Stimulated activated naive CD8-positive, alpha-beta T cell treated with anti-CD3 and anti-CD28 coated beads, Interleukin-15, amount 100 ng/mL, for 72 hours (primary cell): ENCODE measurements at regions not wholly inside any gene's neighbourhood (a gene's known extent, or its start where the extent isn't known, plus 50 kb on each side); places are given as distances from the start of the nearest gene placed in this dataset.
"Not testable (repeated sequence)": the region's sequence is repeated elsewhere in the genome, so short reads cannot be mapped to it uniquely, and the experiment has no call there.

Experiments
- ATAC-seq: fragments of 150-1000 bp; cut with Tn5 transposase; 2 replicates; pipeline ENCODE4 v1.10.0; 2021; ENCODE audit warnings: mild to moderate bottlenecking, moderate library complexity
- DNase-seq, 2 donors: peaks; one replicate each; pipeline ENCODE4 v3.0.0; 2021 to 2022
- H3K27ac Mint-ChIP-seq, 2 donors: one replicate each; pipeline ENCODE4 v1.8.0; 2022; ENCODE audit warnings: mild to moderate bottlenecking in 2 of 2, mixed read lengths in 2 of 2, moderate library complexity in 2 of 2
- H3K27me3 Mint-ChIP-seq: one replicate; pipeline ENCODE4 v1.8.0; 2022; ENCODE audit warnings: mixed read lengths
- H3K4me1 Mint-ChIP-seq: one replicate; pipeline ENCODE4 v1.8.0; 2022; ENCODE audit warnings: mild to moderate bottlenecking, mixed read lengths
- H3K4me3 Mint-ChIP-seq, 2 donors: one replicate each; pipeline ENCODE4 v1.8.0; 2022; ENCODE audit warnings: mild to moderate bottlenecking in 2 of 2, mixed read lengths in 2 of 2, moderate library complexity in 1 of 2
- H3K9me3 Mint-ChIP-seq, 2 donors: one replicate each; pipeline ENCODE4 v1.8.0; 2022; ENCODE audit warnings: mixed read lengths in 2 of 2

DNA sequence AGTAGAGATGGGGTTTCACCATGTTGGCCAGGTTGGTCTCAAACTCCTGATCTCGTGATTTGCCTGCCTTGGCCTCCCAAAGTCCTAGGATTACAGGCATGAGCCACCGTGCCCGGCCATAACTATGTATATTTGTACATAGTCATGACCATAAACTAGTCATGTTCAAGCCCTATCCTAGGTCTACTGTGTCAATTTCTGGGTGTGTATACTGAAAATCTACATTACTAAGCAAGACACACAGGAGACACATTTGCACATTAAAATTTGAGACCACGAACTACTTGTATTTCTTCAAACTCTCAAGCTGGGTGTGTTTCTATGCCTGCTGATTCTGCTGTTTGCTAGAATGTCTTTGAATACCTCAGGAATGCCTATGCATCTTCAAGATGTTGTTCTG lies 451.3 kb upstream of the MCTP2 start:
- H3K9me3 Mint-ChIP-seq = peaks cover 0 to 9% of the 10 kb centered on the region in 2 donors
- no peaks in the 10 kb centered on the region for H3K4me1 Mint-ChIP-seq
- H3K27ac Mint-ChIP-seq = no peak overlapping the region
- H3K27me3 Mint-ChIP-seq = no peaks in the 10 kb centered on the region
- DNase-seq = no peak
- H3K4me3 Mint-ChIP-seq = no peak overlapping the region
- no peak for ATAC-seq

DNA sequence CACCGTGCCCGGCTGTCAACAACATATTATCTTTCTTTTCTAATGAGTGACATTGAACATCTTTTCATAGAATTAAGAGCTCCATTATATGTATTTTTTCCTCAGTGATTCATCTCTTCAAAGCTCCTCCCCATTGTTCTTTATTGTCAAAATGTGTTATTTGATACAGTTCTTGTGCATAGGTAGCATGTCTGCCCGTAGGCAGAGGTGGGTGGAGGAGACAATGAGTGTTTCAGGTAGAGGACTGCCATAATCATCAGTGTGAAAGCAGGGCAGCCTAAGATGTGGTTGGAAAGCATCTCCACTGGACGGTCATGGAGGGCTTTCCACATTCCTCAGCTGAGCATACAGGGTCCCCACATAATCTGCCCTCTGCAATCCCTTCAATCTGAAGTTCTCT lies 452.0 kb upstream of the MCTP2 start:
- Mint-ChIP-seq H3K4me1 (no peaks in the 10 kb centered on the region), H3K9me3 (peaks cover 0 to 9% of the 10 kb centered on the region in 2 donors), H3K27ac (no peak overlapping the region), H3K4me3 (no peak overlapping the region), H3K27me3 (no peaks in the 10 kb centered on the region)
- ATAC-seq (no peak), DNase-seq (no peak)

DNA sequence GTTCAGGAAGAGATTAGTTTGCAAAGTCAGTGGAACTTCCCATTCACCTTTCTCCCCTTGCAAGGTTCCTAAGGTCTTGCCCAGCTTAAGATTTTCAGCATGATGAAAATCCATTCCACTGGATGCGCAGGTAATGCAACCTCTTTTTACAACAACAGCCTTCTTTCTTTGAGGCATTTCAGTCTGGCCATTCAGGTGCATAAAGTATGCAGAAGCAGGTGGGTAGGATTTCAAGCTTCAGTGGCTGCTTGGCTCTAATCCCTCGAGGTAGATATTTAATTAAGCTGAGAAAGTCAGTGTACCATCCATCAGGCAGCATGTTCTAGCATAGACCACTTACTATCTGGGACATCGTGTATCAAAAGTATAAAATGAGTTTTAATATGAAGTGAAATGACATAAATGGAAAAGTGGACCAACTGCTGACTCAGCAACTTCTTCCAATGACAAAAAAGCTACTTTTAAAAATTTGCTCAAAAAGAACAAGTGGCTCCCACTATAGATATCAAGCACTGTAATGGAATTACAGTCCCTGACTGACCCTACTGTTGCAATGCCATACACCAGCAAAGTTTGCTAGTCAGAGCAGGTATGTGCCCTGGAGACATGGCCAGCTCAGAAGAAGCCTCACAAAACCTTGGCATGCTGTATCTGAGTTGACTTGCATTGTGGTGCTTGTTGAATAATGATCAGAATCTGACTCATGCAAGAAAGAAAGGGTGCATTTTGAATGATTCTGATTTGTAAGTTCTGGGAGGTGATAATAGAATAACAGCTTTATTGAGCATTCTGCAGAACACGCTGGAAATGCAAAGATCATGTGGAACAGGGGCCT lies 459.9 kb upstream of the MCTP2 start:
- H3K27me3 Mint-ChIP-seq = peaks cover 7% of the 10 kb centered on the region
- ATAC-seq (no peak), DNase-seq (no peak)
- peaks cover 0 to 28% of the 10 kb centered on the region in 2 donors for H3K9me3 Mint-ChIP-seq
- no peaks in the 10 kb centered on the region for H3K4me1 Mint-ChIP-seq
- H3K27ac Mint-ChIP-seq = no peak overlapping the region
- H3K4me3 Mint-ChIP-seq = no peak overlapping the region

DNA sequence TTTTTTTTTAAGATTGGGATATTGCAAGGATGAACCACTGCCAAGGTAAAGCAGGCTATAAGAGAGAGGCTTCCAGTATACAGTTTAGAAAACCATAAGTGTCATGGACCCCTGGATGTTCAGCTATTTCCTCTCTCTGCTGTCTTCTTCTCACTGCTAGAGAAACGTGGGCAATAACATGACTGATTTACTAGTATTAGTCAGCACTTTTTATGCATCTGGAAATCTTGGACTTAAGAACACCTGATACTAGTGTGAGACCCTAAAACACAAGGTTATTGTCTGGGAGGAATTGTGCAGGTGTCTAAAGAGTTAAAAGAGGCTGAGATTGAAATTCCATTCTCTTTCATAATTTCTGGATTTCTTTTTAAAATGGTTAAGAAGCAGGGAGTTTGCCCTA lies 460.6 kb upstream of the MCTP2 start:
- ATAC-seq (no peak), DNase-seq (no peak)
- Mint-ChIP-seq H3K4me1 (no peaks in the 10 kb centered on the region), H3K27ac (no peak overlapping the region), H3K4me3 (no peak overlapping the region), H3K27me3 (peaks cover 7% of the 10 kb centered on the region), H3K9me3 (peaks cover 0 to 23% of the 10 kb centered on the region in 2 donors)

DNA sequence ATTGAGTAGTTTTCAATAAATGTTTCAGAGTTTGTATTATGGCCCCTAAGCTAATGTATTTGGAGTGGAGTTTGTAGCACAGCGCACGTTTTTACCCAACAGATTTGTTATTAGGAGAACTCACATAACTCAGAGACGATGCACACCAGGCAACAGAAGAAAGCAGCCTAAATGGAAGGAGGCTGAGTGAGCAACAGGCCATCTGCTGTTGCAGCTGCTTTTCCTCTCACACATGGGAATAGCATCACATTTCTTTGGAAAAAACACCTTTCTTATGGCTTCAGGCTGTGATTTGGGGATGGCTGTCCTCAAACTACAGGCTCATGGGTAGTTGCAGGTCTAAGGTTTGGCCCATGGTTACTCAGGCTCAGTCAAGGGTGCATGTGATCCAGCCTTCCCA lies 469.3 kb upstream of the MCTP2 start:
- no peaks in the 10 kb centered on the region for H3K27me3 Mint-ChIP-seq
- peaks cover 0 to 5% of the 10 kb centered on the region in 2 donors for H3K9me3 Mint-ChIP-seq
- no peak for DNase-seq
- H3K27ac Mint-ChIP-seq = no peak overlapping the region
- no peaks in the 10 kb centered on the region for H3K4me1 Mint-ChIP-seq
- no peak overlapping the region for H3K4me3 Mint-ChIP-seq
- no peak for ATAC-seq

DNA sequence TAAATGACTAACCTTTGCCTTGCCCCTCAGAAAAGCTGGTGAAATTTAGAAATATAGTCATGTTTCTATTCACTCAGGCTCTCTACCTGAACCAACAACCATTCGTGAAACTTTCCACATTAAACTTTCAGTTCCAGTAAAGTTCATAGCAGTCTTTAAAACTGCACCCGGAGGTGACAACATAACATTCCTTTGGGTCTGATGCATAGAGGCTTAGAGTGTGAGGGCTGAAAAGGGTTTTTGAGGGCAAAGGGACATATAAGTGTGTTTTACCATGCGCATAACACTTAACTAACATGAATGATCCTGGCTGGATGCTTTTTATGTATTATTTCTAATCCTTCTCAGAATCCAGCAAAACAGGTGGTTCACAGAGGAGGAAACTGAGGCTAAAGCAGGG lies 471.7 kb upstream of the MCTP2 start:
- Mint-ChIP-seq H3K27me3 (no peaks in the 10 kb centered on the region), H3K4me1 (no peaks in the 10 kb centered on the region), H3K9me3 (no peaks in the 10 kb centered on the region), H3K27ac (no peak overlapping the region), H3K4me3 (no peak overlapping the region)
- ATAC-seq (no peak), DNase-seq (no peak)

DNA sequence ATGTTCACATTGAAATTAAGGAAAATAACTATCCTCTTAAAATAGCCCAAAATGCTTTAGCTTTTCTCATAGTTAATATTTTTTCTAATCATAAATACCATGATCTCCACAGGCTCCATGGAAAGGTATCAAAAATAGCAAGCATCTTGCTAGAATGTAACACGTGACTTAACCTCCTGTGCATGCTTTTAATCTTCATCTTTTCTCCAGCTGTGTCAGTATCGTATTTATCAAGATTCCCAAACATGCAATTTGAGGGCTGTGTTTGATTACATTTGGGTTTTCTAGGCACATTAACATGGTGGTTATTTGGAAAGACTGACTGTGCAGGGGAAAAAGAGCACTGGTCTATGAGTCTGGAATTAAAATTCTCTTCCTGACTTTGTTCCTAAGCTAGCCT lies 472.5 kb upstream of the MCTP2 start:
- H3K4me1 Mint-ChIP-seq = no peaks in the 10 kb centered on the region
- H3K27me3 Mint-ChIP-seq = no peaks in the 10 kb centered on the region
- DNase-seq = no peak
- H3K27ac Mint-ChIP-seq = no peak overlapping the region
- H3K9me3 Mint-ChIP-seq = no peaks in the 10 kb centered on the region
- no peak for ATAC-seq
- H3K4me3 Mint-ChIP-seq = no peak overlapping the region

DNA sequence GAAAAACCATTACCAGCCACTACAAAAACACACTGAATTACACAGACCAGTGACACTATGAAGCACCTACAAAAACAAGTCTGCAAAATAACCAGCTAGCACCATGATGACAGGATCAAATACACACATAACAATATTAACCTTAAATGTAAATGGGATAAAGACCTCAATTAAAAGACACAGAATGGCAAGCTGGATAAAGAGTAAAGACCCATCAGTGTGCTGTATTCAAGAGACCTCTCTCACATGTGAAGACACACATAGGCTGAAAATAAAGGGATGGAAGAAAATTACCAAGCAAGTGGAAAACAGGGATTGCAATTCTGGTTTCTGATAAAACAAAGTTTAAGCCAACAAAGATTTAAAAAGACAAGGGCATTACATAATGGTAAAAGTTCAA lies 482.7 kb upstream of the MCTP2 start:
- Mint-ChIP-seq H3K27ac (no peak overlapping the region), H3K4me3 (no peak overlapping the region), H3K27me3 (peaks cover 15% of the 10 kb centered on the region), H3K4me1 (no peaks in the 10 kb centered on the region), H3K9me3 (peaks cover 18 to 44% of the 10 kb centered on the region in 2 donors)
- no peak for DNase-seq
- no peak for ATAC-seq

DNA sequence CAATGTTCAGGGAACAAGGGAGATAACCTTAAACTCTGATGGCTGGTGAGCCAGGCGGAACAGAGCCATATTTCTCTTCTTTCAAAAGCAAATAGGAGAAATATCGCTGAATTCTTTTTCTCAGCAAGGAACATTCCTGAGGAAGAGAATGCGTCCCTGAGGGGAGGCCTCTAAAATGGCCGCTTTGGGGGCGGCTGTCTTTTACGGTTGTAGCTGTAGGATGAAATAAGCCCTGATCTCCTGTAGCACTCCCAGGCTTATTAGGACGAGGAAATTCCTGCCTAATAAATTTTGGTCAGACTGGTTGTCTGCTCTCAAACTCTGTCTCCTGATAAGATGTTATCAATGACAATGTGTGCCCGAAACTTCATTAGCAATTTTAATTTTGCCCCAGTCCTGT lies 496.4 kb upstream of the MCTP2 start:
- H3K4me1 Mint-ChIP-seq, H3K27me3 Mint-ChIP-seq, DNase-seq, H3K9me3 Mint-ChIP-seq, H3K4me3 Mint-ChIP-seq, H3K27ac Mint-ChIP-seq, ATAC-seq: not testable (repeated sequence)

DNA sequence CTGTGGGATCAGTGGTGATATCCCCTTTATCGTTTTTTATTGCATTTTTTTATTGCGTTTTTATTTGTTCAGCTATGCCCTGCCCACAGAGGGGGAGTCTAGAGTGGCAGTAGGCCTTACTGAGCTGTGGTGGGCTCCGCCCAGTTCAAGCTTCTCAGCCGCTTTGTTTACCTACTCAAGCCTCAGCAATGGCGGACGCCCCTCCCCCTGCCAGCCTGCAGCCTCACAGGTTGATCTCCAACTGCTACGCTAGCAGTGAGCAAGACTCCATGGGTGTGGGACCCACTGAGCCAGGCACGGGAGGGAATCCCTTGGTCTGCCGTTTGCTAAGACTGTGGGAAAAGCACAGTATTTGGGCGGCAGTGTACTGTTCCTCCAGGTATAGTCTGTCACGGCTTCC lies 500.6 kb upstream of the MCTP2 start:
- Mint-ChIP-seq H3K4me3 (no peak overlapping the region), H3K9me3 (peaks cover 8 to 20% of the 10 kb centered on the region in 2 donors), H3K27ac (no peak overlapping the region), H3K27me3 (no peaks in the 10 kb centered on the region), H3K4me1 (no peaks in the 10 kb centered on the region)
- no peak for ATAC-seq
- DNase-seq = no peak

DNA sequence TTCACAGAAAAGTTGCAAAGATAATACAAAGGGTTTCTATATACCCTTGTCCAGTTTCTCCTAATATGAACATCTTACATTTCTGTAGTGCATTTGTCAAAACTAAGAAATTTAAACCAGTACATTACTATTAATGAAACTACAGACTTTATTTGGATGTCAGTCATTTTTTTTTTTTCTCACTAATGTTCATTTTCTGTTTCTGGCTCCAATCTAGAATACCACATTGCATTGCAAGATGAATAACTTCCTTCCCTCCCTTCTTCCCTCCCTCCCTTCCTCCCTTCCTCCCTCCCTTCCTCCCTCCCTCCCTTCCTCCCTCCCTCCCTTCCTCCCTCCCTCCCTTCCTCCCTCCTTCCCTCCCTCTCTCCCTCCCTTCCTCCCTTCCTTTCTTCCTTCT lies 509.2 kb upstream of the MCTP2 start:
- Mint-ChIP-seq H3K4me1 (no peaks in the 10 kb centered on the region), H3K9me3 (no peaks in the 10 kb centered on the region), H3K4me3 (no peak overlapping the region), H3K27ac (no peak overlapping the region), H3K27me3 (no peaks in the 10 kb centered on the region)
- ATAC-seq (no peak), DNase-seq (no peak)

DNA sequence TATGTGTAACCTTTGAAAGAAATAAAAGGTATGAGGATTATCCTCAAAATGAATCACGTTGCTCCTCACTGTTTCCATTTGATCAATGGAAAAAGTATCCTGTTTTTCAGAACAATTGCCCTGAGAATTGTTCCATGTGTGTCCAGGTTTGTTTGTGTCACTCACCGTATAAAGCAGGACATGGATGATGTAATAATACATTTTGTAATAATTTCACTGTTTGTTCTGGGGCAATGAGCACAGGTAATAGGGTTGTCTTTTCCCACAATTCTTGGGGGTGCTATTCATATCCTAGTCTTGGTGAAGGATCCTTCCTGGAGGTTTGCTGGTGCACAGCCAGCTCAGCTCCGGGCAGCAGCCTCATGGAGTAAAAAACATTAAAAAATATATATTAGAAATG lies 510.8 kb upstream of the MCTP2 start:
- no peak overlapping the region for H3K27ac Mint-ChIP-seq
- no peaks in the 10 kb centered on the region for H3K27me3 Mint-ChIP-seq
- DNase-seq = no peak
- H3K4me3 Mint-ChIP-seq = no peak overlapping the region
- no peaks in the 10 kb centered on the region for H3K9me3 Mint-ChIP-seq
- H3K4me1 Mint-ChIP-seq = no peaks in the 10 kb centered on the region
- no peak for ATAC-seq

DNA sequence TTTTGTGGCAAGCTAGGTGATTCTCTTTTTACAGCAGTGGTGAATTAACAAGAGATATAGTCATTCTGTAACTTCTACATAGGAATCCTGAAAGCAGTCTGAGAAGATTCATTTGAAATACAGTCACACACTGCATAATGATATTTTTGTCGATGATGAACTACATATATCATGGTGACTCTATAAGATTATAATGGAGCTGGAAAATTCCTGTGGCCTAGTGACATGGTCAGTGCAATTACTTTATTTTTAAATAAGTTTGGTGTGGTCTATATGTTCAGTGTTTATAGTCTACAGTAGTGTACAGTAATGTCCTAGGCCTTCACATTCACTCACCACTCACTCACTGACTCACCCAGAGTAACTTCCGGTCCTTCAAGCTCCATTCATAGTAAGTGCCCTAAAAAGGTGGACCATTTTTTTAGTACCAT lies 511.4 kb upstream of the MCTP2 start:
- H3K27ac Mint-ChIP-seq = no peak overlapping the region
- H3K4me3 Mint-ChIP-seq = no peak overlapping the region
- H3K9me3 Mint-ChIP-seq = no peaks in the 10 kb centered on the region
- ATAC-seq (no peak), DNase-seq (no peak)
- no peaks in the 10 kb centered on the region for H3K27me3 Mint-ChIP-seq
- no peaks in the 10 kb centered on the region for H3K4me1 Mint-ChIP-seq

DNA sequence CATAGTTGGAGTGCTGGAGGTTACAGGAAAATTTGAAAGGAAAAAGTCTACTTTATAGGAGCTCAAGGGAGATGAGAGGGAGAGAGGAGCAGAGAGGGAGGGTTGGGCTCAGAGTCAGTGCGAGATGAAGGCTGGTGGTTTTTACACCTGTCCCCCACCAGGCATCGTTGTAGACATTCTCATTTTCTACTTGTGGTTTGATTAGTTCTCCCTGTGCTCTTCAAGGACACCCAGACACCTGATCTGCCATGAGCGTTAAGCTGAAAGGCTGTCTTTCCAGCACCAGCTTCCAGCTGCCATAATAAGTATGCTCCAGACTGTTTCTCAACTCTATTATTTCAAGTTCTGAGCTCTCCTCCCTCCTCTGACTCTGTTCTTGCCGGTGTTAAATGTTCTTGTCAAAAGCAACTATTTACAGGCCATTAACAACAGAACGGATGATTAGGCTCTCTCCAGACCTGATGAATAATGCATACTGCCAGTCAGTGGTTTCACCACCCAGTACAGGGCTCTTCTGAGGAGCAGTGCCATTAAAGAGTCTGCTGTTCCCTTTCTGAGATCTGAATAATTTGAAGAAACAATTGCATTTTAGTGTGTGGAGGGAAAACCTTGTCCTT lies 514.6 kb upstream of the MCTP2 start:
- DNase-seq = no peak
- Mint-ChIP-seq H3K27me3 (no peaks in the 10 kb centered on the region), H3K4me1 (no peaks in the 10 kb centered on the region), H3K27ac (no peak overlapping the region), H3K4me3 (no peak overlapping the region), H3K9me3 (no peaks in the 10 kb centered on the region)
- ATAC-seq = no peak

DNA sequence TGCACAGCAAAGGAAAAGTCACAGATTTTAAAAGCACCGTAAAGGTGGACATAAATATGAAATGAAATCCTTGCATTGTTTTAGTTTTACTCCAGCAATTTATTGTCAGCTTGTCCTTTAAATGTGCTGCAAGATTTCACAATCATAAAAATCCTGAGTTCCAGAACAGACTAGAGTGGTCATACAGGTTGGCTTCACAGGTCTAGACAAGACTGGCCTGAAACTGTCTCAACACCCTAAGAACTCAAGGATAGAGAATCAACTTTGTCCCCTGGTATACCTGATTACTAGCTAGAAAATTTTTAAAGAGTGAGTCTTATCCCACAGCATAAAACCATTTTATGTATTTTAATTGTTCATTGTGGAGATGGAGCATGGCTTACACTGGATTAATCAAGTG lies 521.7 kb upstream of the MCTP2 start:
- Mint-ChIP-seq H3K27me3 (no peaks in the 10 kb centered on the region), H3K27ac (no peak overlapping the region), H3K9me3 (no peaks in the 10 kb centered on the region), H3K4me1 (no peaks in the 10 kb centered on the region), H3K4me3 (no peak overlapping the region)
- ATAC-seq (no peak), DNase-seq (no peak)

DNA sequence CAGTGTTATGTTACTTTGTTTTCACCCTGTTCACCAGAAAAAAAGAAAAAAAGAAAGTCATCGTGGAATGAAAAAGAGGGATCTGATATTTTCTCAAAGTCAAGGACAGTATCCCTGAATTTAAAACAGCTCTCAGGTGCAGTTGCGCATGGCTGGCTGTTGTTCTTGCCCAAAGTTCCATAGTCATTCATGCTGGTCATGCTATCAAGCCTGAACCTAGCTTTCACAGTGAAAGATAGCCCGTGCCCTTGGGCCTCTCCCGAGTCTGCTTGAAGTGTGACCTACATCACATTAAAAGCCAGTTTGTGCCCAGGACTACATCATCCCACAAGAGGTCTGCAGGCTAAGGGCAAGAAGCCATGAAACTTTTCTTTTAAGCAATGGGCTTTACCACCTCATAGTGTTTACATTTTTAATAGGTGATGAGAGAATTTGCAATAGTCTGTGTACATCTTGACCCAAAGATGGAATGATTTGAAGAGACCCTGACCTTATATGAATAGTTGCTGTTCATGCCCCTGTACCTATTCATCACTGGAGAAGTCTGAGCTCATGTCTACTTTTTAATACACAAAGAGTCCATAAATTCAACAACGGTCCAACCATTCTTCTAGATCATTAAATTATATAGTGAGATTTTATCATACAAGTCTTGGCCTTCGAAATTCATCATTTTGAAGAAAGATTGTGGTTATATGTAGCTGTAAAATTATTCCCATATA lies 522.5 kb upstream of the MCTP2 start:
- no peak for ATAC-seq
- no peaks in the 10 kb centered on the region for H3K4me1 Mint-ChIP-seq
- no peak overlapping the region for H3K27ac Mint-ChIP-seq
- DNase-seq = no peak
- H3K27me3 Mint-ChIP-seq = no peaks in the 10 kb centered on the region
- H3K4me3 Mint-ChIP-seq = no peak overlapping the region
- H3K9me3 Mint-ChIP-seq = no peaks in the 10 kb centered on the region
